Globus pallidus (tissue), 1 donor: ENCODE measurements at regions not wholly inside any gene's neighbourhood (a gene's known extent, or its start where the extent isn't known, plus 50 kb on each side); places are given as distances from the start of the nearest gene placed in this dataset.

Source experiments
- DNase-seq: peaks from one replicate; pipeline ENCODE4 v3.0.0-alpha.2; 2015; ENCODE audit warnings: low spot score

- no peak for DNase-seq
Measured at GRCh38 chr2:216286616-216287231, 85.6 kb downstream of the MARCHF4 start.

GRCh38 chr2:216285701-216286100 is 86.6 kb downstream of the MARCHF4 start:
- DNase-seq, result no peak

- DNase-seq, result no peak
Measured at GRCh38 chr2:216284708-216285107, 87.6 kb downstream of the MARCHF4 start.

GRCh38 chr2:216283038-216283900 is 89.0 kb downstream of the MARCHF4 start:
- DNase-seq, result no peak

- no peak for DNase-seq
Measured at GRCh38 chr2:216281876-216282275, 90.4 kb downstream of the MARCHF4 start.

GRCh38 chr2:216281316-216281715 is 91.0 kb downstream of the MARCHF4 start:
- no peak for DNase-seq

GRCh38 chr2:216279459-216279858 is 92.8 kb downstream of the MARCHF4 start:
- no peak for DNase-seq

- DNase-seq, result no peak
Measured at GRCh38 chr2:216279031-216279430, 93.3 kb downstream of the MARCHF4 start.

- DNase-seq, result no peak
Measured at GRCh38 chr2:216275890-216276289, 96.4 kb downstream of the MARCHF4 start.

GRCh38 chr2:216274194-216274840 is 98.0 kb downstream of the MARCHF4 start:
- no peak for DNase-seq

- no peak for DNase-seq
Measured at GRCh38 chr2:216261042-216261537, 111.2 kb downstream of the MARCHF4 start.

GRCh38 chr2:216260629-216261028 is 111.7 kb downstream of the MARCHF4 start:
- no peak for DNase-seq

- no peak for DNase-seq
Measured at GRCh38 chr2:216259081-216259480, 113.2 kb downstream of the MARCHF4 start.

- DNase-seq, result no peak
Measured at GRCh38 chr2:216257089-216257488, 115.2 kb downstream of the MARCHF4 start.
